ENCODE measurements at regions not wholly inside any gene's neighbourhood (a gene's known extent, or its start where the extent isn't known, plus 50 kb on each side); places are given as distances from the start of the nearest gene placed in this dataset.

GRCh38 chr2:203789618-203790017 lies 78.0 kb upstream of the CTLA4 start:
- no peak for TF ChIP-seq CTCF (IDR thresholded peaks at IDR 0.05; ENCODE audit: control extremely low read depth, extremely low read depth, low read depth, missing control alignments)
- no peak for DNase-seq (ENCODE audit: extremely low spot score)
- ChIA-PET CTCF (no interaction called here), POLR2A (no interaction called here)

- no peak for TF ChIP-seq CTCF (IDR thresholded peaks at IDR 0.05; ENCODE audit: control extremely low read depth, extremely low read depth, low read depth, missing control alignments)
- POLR2A ChIA-PET = no interaction called here
- no peak for DNase-seq (ENCODE audit: extremely low spot score)
- CTCF ChIA-PET = interaction anchor here (1.1 to 1.8 kb wide), 2 partner anchors 23 to 24 kb away, joined by 3 to 5 read pairs; no protein-coding TSS in a partner anchor
Observed at GRCh38 chr2:203790134-203790852, 77.3 kb upstream of the CTLA4 start.

- ChIA-PET CTCF (interaction anchor here (1.0 to 3.3 kb wide), 3 partner anchors 9 to 15 kb away, joined by 4 to 15 read pairs (median 4); no protein-coding TSS in a partner anchor), POLR2A (no interaction called here)
- no peak for DNase-seq (ENCODE audit: extremely low spot score)
- no peak for TF ChIP-seq CTCF (IDR thresholded peaks at IDR 0.05; ENCODE audit: control extremely low read depth, extremely low read depth, low read depth, missing control alignments)
Observed at GRCh38 chr2:203796248-203797010, 71.1 kb upstream of the CTLA4 start.

GRCh38 chr2:203797276-203797675 lies 70.3 kb upstream of the CTLA4 start:
- POLR2A ChIA-PET = no interaction called here
- DNase-seq (ENCODE audit: extremely low spot score) = no peak
- no peak for TF ChIP-seq CTCF (IDR thresholded peaks at IDR 0.05; ENCODE audit: control extremely low read depth, extremely low read depth, low read depth, missing control alignments)
- CTCF ChIA-PET = interaction anchor here (1.0 to 6.5 kb wide), 4 partner anchors 10 to 18 kb away, joined by 4 to 44 read pairs (median 10); no protein-coding TSS in a partner anchor

- CTCF ChIA-PET = interaction anchor here (2.1 to 6.5 kb wide), 3 partner anchors 11 to 18 kb away, joined by 6 to 44 read pairs (median 15); no protein-coding TSS in a partner anchor
- DNase-seq (ENCODE audit: extremely low spot score) = no peak
- POLR2A ChIA-PET = no interaction called here
- no peak for TF ChIP-seq CTCF (IDR thresholded peaks at IDR 0.05; ENCODE audit: control extremely low read depth, extremely low read depth, low read depth, missing control alignments)
Observed at GRCh38 chr2:203797712-203798111, 69.9 kb upstream of the CTLA4 start.

GRCh38 chr2:203798296-203799087 lies 69.1 kb upstream of the CTLA4 start:
- TF ChIP-seq CTCF (IDR thresholded peaks at IDR 0.05; ENCODE audit: control extremely low read depth, extremely low read depth, low read depth, missing control alignments) = no peak
- no peak for DNase-seq (ENCODE audit: extremely low spot score)
- POLR2A ChIA-PET = no interaction called here
- CTCF ChIA-PET = interaction anchor here (0.8 to 6.5 kb wide), 5 partner anchors 12 to 314 kb away, joined by 3 to 44 read pairs (median 6); no protein-coding TSS in a partner anchor
